Stomach smooth muscle (tissue), 2 donors: ENCODE measurements at regions not wholly inside any gene's neighbourhood (a gene's known extent, or its start where the extent isn't known, plus 50 kb on each side); places are given as distances from the start of the nearest gene placed in this dataset.
"Not testable (repeated sequence)": the region's sequence is repeated elsewhere in the genome, so short reads cannot be mapped to it uniquely, and the experiment has no call there.

Experiments
- H3K27ac ChIP-seq: one replicate; pipeline ENCODE4 v1.7.0; 2013; ENCODE audit warnings: mild to moderate bottlenecking, low read length, inconsistent platforms
- H3K27me3 ChIP-seq, 2 donors: one replicate each; pipeline ENCODE4 v1.7.0; 2013; ENCODE audit warnings: low read length in 2 of 2; ENCODE audit not compliant: insufficient read depth in 2 of 2, control insufficient read depth in 1 of 2
- H3K36me3 ChIP-seq, 2 donors: one replicate each; pipeline ENCODE4 v1.7.0; 2013; ENCODE audit warnings: low read length in 2 of 2; ENCODE audit not compliant: control insufficient read depth in 2 of 2, insufficient read depth in 2 of 2
- H3K4me1 ChIP-seq: one replicate; pipeline ENCODE4 v1.7.0; 2013; ENCODE audit warnings: low read length; ENCODE audit not compliant: control insufficient read depth, insufficient read depth
- H3K4me3 ChIP-seq, 2 donors: one replicate each; pipeline ENCODE4 v1.7.0; 2013; ENCODE audit warnings: low read length in 2 of 2
- H3K9ac ChIP-seq, 2 donors: one replicate each; pipeline ENCODE4 v1.7.0; 2013; ENCODE audit warnings: low read length in 2 of 2, mild to moderate bottlenecking in 1 of 2
- H3K9me3 ChIP-seq, 2 donors: one replicate each; pipeline ENCODE4 v1.7.0; 2013; ENCODE audit warnings: low read length in 2 of 2; ENCODE audit not compliant: control insufficient read depth in 2 of 2
- donor health status: healthy.
- donor health status: Pancreatic carcinoma.

- Histone ChIP-seq H3K4me1 (peaks cover 25% of the 10 kb centered on the region), H3K4me3 (no peak overlapping the region), H3K36me3 (no peaks in the 10 kb centered on the region), H3K27me3 (no peaks in the 10 kb centered on the region), H3K27ac (no peak overlapping the region), H3K9me3 (no peaks in the 10 kb centered on the region), H3K9ac (no peak overlapping the region)
Observed at GRCh38 chr17:59494757-59495368, 70.5 kb upstream of the DHX40 start.

- Histone ChIP-seq H3K27ac (no peak overlapping the region), H3K9ac (no peak overlapping the region), H3K4me3 (no peak overlapping the region), H3K27me3 (no peaks in the 10 kb centered on the region), H3K36me3 (no peaks in the 10 kb centered on the region), H3K4me1 (peaks cover 19% of the 10 kb centered on the region), H3K9me3 (no peaks in the 10 kb centered on the region)
Observed at GRCh38 chr17:59496178-59496577, 69.2 kb upstream of the DHX40 start.

- Histone ChIP-seq H3K4me3 (peak overlapping the region in 1 of 2 donors; percentile 24), H3K4me1 (peaks cover 16% of the 10 kb centered on the region), H3K9ac (no peak overlapping the region), H3K27me3 (no peaks in the 10 kb centered on the region), H3K9me3 (no peaks in the 10 kb centered on the region), H3K36me3 (no peaks in the 10 kb centered on the region), H3K27ac (peak overlapping the region; percentile 25)
Observed at GRCh38 chr17:59498530-59499307, 66.7 kb upstream of the DHX40 start.

GRCh38 chr17:59500086-59500655 lies 65.2 kb upstream of the DHX40 start:
- peaks cover 16% of the 10 kb centered on the region for H3K4me1 ChIP-seq
- H3K9ac ChIP-seq, H3K9me3 ChIP-seq, H3K27me3 ChIP-seq, H3K4me3 ChIP-seq, H3K27ac ChIP-seq, H3K36me3 ChIP-seq: not testable (repeated sequence)

GRCh38 chr17:59501690-59502089 lies 63.7 kb upstream of the DHX40 start:
- no peak overlapping the region for H3K9ac ChIP-seq
- no peaks in the 10 kb centered on the region for H3K9me3 ChIP-seq
- no peak overlapping the region for H3K27ac ChIP-seq
- H3K4me1 ChIP-seq: peaks cover 13% of the 10 kb centered on the region
- H3K27me3 ChIP-seq: no peaks in the 10 kb centered on the region
- H3K4me3 ChIP-seq: no peak overlapping the region
- H3K36me3 ChIP-seq: no peaks in the 10 kb centered on the region

GRCh38 chr17:59502800-59503199 lies 62.6 kb upstream of the DHX40 start:
- H3K27me3 ChIP-seq: no peaks in the 10 kb centered on the region
- H3K9me3 ChIP-seq: no peaks in the 10 kb centered on the region

GRCh38 chr17:59503500-59503899 lies 61.9 kb upstream of the DHX40 start:
- Histone ChIP-seq H3K4me1 (peaks cover 7% of the 10 kb centered on the region), H3K4me3 (no peak overlapping the region), H3K9me3 (no peaks in the 10 kb centered on the region), H3K9ac (no peak overlapping the region), H3K36me3 (no peaks in the 10 kb centered on the region), H3K27me3 (no peaks in the 10 kb centered on the region), H3K27ac (no peak overlapping the region)

More at GRCh38 chr17:59502800-59503199, 62.6 kb upstream of the DHX40 start:
- Histone ChIP-seq H3K4me3 (no peak overlapping the region), H3K36me3 (no peaks in the 10 kb centered on the region), H3K9ac (no peak overlapping the region), H3K4me1 (peaks cover 13% of the 10 kb centered on the region), H3K27ac (no peak overlapping the region)

- Histone ChIP-seq H3K4me3 (no peak overlapping the region), H3K9ac (no peak overlapping the region), H3K36me3 (no peaks in the 10 kb centered on the region), H3K9me3 (no peaks in the 10 kb centered on the region), H3K4me1 (no peaks in the 10 kb centered on the region), H3K27ac (no peak overlapping the region), H3K27me3 (no peaks in the 10 kb centered on the region)
Observed at GRCh38 chr17:59504821-59505220, 60.6 kb upstream of the DHX40 start.

GRCh38 chr17:59505610-59506276 lies 59.7 kb upstream of the DHX40 start:
- Histone ChIP-seq H3K9ac (no peak overlapping the region), H3K36me3 (no peaks in the 10 kb centered on the region), H3K4me3 (no peak overlapping the region), H3K27ac (no peak overlapping the region), H3K27me3 (no peaks in the 10 kb centered on the region), H3K9me3 (no peaks in the 10 kb centered on the region), H3K4me1 (no peaks in the 10 kb centered on the region)

- H3K9me3 ChIP-seq: no peaks in the 10 kb centered on the region
- H3K36me3 ChIP-seq: no peaks in the 10 kb centered on the region
- no peaks in the 10 kb centered on the region for H3K4me1 ChIP-seq
- H3K27ac ChIP-seq: no peak overlapping the region
- H3K9ac ChIP-seq: no peak overlapping the region
- no peaks in the 10 kb centered on the region for H3K27me3 ChIP-seq
- H3K4me3 ChIP-seq: no peak overlapping the region
Observed at GRCh38 chr17:59506894-59507726, 58.3 kb upstream of the DHX40 start.
